Activated CD4-positive, alpha-beta T cell treated with anti-CD3 and anti-CD28 coated beads, Interleukin-2, amount 50 U/mL, for 24 hours (primary cell): ENCODE measurements at regions not wholly inside any gene's neighbourhood (a gene's known extent, or its start where the extent isn't known, plus 50 kb on each side); places are given as distances from the start of the nearest gene placed in this dataset.
A peak's percentile ranks its signal among the peaks of the same experiment; 100 is the strongest.
"Not testable (repeated sequence)": the region's sequence is repeated elsewhere in the genome, so short reads cannot be mapped to it uniquely, and the experiment has no call there.

Experiments used
- DNase-seq, 2 donors: peaks; one replicate each; pipeline ENCODE4 v3.0.0-alpha.2; 2020; ENCODE audit warnings: low read depth in 1 of 2, low spot score in 1 of 2

DNA sequence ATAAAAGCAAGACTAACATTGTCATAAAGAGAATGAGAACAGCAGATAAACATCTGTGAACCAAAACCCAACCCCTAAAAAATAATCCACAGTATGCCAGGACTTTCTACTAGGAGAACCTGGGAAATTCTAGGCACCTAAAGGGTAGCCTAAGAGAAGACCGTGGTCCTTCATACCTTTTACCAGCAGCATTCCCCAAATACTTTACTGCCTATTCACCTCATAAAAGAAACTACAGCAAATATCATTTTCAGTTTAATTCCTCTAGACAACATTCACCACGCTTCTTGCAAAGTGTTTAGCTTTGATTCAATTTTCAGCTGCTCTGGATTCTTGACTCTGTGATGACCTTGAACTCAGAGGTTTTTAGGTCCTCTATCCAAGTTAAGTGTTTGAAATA, 1180.7 kb upstream of the B3GALT2 start:
- DNase-seq: no peak

DNA sequence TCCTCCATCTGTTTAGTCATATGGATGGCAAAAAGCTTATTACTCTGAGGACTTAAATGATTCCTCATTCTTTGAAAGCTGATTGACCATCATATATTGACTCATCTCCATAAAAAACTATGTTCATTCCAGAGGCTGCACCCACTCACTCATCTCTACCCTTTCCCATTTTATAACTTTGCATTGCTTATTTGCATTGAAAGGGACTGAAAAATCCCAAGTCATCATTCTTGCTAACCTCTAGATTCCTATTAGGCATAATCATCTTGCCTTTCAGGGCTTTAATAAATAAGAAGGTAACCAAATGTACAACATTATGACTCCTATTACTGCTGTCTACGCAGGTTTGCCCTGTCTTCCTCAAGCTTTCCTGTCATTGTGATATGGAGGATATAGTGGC, 1180.3 kb upstream of the B3GALT2 start:
- no peak for DNase-seq

DNA sequence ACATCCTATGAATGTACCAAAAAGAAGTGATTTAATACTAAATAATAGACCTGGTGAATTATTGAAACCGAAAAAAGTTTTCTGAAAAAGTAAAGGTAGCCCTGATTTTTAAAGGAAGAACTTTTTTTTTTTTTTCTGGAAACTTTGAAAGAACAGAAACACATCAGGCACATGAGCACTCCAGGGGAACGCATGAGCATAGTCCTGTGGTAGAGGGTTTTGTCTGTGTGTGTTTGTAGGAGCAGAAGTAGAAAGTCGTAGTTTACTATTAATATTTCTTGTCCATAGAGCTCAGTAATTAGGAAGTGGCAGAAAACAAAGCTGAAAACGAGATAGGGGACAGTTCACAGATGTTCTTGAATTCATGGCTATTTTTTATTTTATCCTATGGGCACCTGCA, 1175.9 kb upstream of the B3GALT2 start:
- DNase-seq: no peak

DNA sequence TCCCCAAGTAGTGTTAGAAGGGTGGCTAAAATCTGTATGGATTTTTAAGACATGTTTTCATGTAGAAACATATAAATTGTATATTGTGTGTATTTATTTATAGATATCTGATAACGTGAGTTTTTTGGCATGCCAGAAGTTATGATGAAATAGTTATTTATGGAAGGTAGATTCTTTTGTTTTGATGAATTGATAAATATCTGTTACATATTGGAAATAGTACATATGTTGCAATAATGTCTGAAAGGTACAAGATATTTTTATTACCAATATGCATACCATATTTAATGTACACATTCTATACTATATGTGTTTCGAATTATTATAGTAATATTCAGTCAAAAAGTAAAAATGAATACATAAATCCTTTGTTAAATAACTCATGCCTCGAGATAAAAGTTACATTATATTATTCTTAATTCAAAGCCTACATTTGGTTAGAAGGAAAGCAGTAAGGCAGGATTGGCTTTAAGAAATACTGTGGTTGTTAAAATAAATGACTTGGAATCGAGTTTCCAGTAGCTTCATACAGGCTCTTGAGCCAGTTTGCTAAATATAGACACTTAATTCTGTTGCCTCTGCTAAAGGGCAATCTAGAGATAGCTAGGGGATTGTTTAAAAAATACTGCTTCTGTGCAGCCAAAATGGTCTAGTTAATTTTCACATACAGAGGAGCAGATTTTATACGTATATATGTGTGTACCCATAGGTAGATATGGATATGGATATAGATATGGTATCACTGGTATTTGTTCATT, 1175.1 kb upstream of the B3GALT2 start:
- DNase-seq: no peak

DNA sequence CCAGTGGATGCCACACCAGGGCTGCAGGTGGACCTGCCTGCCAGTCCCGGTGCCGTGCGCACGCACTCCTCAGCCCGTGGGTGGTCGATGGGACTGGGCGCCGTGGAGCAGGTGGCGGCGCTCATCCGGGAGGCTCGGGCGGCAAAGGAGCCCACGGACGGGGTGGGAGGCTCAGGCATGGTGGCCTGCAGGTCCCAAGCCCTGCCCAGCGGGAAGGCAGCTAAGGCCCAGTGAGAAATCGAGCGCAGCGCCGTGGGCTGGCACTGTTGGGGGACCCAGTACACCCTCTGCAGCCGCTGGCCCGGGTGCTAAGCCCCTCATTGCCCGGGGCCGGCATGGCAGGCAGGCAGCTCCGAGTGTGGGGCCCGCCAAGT, 1171.8 kb upstream of the B3GALT2 start:
- no peak for DNase-seq

DNA sequence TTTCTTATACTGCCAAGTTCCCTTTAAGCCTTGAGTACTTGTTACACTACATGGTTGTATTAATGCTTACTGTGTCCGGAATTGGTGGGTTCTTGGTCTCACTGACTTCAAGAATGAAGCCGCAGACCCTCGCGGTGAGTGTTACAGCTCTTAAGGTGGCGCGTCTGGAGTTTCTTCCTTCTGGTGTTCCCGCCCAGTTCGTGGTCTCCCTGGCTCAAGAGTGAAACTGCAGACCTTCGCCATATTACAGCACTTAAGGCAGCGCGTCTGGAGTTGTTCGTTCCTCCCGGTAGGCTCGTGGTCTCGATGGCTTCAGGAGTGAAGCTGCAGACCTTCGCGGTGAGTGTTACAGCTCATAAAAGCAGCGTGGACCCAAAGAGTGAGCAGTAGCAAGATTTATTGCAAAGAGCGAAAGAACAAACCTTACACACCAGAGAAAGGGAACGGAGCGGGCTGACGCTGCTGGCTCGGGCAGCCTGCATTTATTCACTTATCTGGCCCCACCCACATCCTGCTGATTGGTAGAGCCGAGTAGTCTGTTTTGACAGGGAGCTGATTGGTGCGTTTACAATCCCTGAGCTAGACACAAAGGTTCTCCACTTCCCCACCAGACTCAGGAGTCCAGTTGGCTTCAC, 1171.3 kb upstream of the B3GALT2 start:
- DNase-seq: not testable (repeated sequence)

DNA sequence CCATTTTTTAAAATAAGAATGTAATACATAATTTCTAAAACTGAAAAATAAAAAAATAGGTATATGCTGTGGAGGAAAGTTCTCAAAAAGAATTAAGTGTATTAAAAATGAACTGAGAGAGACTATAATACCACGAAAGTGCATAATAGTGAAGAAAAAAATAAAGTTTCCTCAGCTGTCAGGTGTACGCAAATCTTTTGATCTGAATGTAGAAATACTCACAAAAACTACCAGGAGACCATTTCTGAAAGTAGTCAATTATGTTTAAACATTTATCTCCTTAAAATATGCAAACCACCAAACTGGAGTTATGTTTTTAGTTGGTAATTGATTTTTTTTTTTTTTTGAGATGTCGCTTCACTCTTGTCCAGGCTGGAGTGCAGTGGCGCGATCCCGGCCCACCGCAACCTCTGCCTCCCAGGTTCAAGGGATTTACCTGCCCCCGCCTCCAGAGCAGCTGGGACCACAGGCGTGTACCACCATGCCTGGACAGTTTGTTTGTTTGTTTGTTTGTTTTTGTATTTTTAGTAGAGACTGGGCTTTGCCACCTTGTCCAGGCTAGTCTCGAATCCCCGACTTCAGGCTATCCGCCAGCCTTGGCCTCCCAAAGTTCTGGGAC, 1169.2 kb upstream of the B3GALT2 start:
- no peak for DNase-seq

DNA sequence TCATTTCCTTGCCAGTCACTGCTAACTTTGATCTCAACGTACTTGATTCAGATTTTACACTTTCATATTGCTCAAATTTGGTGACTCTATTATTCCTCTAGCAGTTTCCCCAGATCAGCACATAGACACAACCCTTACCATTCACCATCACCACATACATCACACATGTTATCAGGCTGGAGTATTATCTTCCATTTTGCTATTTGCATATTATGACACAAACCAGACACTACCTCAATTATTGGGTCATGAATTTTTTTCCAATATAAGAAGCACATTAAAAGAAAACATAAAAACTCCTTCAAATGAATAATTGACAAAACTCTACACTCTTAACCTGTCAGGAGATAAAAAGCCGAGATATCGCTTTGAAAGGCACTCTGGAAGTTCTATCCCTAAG, 1166.7 kb upstream of the B3GALT2 start:
- DNase-seq: no peak

DNA sequence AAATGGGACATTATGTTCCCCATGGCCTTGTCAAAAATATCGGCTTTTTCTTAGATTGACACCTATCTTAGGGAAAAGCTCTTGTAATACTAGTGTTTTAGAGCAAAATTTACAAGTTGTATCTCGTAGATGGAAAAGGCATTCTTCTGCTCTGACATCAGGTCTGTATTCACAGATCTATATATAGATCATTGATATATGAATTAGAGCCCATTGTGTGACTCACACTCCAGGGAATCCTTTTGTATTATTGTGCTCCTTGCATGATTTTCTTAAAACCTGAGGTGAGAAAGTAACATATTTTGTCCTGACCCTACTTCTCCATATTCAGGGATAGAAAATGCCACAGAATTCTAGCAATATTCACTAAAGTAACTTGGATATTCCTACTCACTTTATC, 1160.8 kb upstream of the B3GALT2 start:
- no peak for DNase-seq

DNA sequence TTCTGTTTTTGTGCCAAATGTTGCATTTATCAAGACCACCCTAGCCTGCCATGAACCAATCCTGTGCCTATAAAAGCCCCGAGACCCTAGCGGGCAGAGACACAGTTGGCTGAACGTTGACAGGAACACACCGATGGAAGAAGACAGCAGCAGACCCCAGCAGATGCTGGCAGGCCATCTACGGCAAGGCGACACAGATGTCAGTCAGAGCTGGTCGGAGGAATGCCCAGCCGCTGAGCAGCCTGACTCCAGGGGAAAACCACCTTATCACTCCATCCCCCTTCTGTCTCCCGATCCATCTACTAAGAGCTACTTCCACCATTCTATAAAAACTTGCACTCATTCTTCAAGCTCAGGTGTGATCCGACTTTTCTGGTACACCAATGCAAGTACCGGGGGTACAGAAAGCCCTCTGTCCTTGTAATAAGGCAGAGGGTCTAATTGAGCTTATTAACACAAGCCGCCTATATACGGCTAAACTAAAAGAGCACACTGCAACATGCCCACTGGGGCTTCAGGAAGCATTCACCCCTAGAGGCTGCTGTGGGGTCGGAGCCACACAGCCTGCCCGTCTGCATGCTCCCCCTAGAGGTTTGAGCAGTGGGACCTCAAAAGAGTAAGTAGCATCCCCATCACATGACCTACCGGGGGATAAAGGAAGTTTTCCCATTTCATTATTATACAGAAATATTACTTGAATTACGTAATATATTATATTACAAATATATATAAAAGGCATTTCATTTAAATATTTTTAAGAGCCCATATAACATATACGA, 1156.3 kb upstream of the B3GALT2 start:
- DNase-seq: no peak

DNA sequence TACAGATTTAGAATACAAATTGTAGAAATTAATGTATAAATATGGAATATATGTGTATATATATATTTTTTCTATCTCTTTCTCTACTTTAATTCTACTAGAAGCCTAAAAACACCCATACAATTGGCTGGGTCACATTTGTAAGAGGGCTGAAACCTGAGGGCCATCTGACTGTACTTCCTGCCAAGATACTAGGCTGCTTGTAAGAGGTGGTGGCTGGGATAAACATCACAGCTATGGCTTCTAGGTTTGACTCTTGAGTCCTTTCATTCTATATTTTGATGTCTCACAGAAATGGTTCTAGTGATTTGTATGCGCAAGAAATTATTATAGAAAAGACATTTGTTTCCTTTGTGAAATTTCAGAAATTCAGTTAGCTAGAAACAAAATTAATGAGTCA, 1155.2 kb upstream of the B3GALT2 start:
- DNase-seq: no peak

DNA sequence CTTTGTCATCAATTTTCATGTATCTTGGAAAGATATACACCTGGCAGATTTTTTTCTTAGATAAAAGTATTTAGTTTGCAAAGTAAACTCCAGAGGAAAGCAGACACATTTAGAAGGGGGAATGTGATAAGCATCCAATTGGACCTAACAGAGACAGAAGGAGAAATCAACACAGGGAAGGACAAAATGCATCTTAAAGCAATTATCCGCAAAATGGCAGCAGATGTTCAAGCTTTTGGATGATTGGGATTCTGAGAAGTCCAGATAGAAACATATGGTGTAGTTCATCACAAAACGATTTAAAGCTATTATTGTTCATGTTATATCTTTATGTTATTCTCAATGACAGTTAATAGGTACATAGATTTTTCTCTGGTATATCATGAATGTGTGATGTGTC, 1153.1 kb upstream of the B3GALT2 start:
- DNase-seq: no peak

DNA sequence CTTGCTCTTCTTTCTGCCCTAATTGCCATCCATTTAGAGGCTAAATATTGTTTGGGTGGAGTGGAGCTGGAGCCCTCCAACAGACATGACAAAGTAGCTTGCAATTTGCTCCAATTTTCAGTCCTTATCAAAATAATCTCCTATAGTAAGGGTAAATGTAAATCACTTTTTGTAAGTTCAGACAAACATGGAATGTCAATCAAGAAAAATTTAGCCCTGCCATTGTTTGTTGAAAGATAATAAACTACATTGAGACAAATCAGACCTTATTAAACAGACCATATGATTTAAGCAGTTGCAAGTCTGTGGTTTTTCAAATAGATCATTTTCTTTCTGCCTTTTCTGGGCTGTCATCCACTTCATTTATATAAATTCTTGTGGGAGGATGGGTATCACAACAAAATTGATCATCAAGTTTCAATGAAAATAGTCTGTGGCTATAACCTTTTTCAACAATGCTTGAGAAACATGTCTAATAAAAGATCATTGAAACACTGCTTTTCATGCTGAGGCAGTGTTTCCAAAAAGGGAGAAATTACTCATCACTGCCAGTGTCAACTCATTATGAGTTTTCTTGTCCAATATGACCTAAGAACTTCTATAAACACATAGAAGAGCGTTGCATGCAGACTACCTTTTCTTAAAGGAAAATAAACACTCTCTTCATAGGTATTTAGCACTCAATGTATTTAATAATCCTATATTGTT, 1152.0 kb upstream of the B3GALT2 start:
- DNase-seq: peak in 1 of 2 donors; percentile 14

DNA sequence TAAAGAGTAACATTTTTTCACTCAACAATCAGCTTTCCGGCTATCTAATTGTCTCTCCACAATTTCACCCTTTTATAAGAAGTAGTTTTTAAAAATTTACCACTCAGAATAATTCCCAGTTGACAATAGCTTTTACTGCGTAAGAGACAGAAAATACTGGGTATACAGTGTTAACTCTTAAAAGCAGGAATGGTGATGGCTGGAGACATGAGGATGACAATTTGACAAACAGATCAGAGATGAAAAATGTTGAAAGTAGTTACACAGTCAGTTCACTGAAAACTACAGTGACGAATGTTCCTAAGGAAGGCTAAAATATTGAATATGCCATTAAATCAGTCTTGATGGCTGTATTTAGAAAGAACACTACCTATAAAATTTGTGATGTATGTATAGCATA, 1146.8 kb upstream of the B3GALT2 start:
- no peak for DNase-seq

DNA sequence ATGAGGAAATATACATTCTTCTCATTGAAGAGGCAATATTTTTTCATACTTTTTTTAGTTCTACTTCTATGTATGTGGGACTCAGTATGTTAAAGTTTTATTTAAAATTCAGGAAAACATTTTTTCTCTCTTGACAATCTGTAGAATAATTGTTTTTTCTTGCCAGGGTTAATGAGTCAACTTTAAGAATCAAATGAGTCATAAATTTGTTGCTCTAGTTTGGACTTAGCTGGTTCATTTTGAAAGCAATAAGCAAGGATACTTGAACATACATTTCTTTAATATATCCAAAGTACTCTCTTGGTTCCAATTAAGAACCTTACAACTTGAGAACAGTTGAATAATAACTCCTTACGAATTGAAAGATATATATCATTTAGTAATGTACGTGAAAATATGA, 1145.3 kb upstream of the B3GALT2 start:
- DNase-seq: no peak

DNA sequence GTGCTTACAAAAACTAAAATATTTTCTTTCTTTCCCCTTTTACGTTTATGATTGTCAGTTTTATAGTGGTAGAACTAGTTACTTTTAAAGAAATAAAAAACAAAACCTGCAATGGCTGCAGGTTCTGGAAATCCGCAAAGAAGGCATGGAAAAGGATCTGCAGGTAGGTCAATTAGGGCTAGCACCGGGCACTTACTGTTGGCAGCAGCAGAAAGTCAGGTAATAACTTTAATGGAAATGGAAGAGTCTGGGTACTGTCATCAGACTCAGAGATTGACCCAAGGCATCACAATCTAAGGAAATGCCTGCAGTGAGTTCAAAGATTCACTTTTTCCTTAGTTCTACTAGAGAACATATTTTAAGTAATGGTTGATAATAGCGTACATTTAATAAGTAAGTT, 1136.3 kb upstream of the B3GALT2 start:
- no peak for DNase-seq

DNA sequence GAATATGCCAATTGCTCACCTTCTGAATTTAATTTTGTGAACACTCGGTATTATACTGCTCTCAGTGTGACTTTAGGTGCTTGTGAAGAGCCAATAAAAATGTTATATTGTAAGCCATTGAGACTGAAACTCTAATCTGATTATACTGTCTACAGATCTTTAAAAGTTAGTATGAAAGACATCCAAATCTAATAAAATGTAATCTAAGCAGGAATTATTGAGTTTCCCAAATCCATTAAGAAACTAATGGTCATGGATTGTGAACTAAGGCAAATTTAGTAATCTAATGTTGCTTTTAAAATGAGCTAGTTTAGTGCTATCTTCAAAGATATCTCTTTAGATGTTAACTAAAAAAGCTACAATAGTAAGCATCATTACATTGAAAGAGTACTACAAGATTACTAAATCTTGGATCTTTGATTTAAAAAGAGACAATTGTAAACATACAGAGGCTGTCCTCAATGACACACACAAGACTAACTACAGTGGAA, 1132.4 kb upstream of the B3GALT2 start:
- DNase-seq: no peak

DNA sequence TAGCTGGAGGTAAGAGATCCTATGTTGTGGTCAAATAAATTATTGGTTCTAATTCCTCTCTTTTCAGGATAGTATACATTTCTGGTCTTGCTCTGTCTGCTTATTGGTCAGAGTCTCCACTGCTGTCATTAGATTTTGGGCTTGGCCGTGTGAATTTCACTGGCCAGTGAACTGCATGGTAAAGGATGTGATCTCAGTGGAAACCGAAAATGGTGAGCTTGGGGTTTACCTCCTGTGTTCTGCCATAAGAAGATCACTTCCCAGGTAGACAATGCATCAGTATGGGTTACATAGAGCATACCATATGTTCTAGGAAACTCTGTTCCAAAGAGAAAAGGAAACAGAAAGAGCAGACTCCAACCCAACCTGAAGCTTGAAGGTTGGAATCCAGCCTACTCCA, 1123.3 kb upstream of the B3GALT2 start:
- DNase-seq: no peak

DNA sequence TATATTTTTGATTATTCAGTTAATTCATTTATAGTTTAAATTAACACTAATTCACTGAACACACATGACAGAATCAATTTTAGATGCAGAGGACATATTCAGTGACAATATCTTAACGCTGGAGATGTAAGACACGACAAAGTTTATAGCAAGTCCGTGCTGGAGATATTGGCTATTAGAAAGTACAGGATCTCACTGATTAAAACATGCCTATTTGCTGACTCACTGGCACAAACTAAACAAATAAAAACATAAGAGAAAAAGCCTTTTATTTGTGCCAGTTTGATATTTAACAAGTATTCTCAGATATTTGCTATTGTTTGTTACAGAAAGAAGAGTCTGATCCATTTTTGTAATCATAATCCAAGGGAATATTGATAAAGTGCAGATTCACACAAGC, 1122.9 kb upstream of the B3GALT2 start:
- DNase-seq: no peak

DNA sequence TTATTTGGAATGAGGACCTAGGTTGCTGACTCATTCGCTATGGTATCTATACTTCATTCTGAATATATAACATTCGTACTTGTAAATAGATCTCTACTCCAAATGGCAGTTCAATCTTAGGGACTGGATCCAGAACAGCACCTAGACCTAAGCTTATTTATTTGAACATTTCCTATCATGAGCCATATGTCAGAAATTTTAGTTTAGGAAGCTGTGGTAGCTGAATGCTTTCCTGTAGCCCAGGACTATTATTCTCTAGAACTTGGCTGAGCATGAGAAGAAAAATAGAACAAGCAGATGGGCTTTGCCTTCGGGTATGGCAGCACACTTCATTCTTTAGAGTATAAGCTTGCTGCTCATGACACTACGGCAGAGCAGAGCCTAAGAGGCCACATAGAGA, 1114.4 kb upstream of the B3GALT2 start:
- DNase-seq: no peak

DNA sequence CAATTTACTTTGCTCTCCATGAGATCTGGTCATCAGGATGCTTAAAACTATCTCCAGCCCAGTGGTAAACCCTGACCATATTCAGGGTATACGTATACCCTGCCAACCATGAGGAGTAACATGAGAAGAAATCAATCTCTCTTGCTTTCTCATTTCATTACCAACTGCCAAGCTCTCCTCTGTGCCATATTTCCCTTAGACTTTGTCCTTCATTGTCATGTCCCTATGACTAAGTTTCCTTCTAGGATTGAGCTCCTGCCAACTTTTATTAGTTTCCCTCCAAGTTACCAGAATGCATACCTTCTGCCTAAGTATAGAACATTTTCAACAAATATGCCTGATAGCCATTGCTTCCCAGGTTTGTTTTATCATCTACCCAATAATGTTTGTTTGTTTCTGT, 1113.9 kb upstream of the B3GALT2 start:
- DNase-seq: no peak
